Muscle of arm (tissue), 1 donor: ENCODE measurements at regions not wholly inside any gene's neighbourhood (a gene's known extent, or its start where the extent isn't known, plus 50 kb on each side); places are given as distances from the start of the nearest gene placed in this dataset.
"Not testable (repeated sequence)": the region's sequence is repeated elsewhere in the genome, so short reads cannot be mapped to it uniquely, and the experiment has no call there.

ENCODE experiments used
- DNase-seq: peaks from one replicate; pipeline ENCODE4 v3.0.0-alpha.2; 2013

GRCh38 chrX:122303761-122304160, 880.3 kb upstream of the GRIA3 start:
- no peak for DNase-seq

GRCh38 chrX:122344816-122345215, 839.3 kb upstream of the GRIA3 start:
- no peak for DNase-seq

DNA sequence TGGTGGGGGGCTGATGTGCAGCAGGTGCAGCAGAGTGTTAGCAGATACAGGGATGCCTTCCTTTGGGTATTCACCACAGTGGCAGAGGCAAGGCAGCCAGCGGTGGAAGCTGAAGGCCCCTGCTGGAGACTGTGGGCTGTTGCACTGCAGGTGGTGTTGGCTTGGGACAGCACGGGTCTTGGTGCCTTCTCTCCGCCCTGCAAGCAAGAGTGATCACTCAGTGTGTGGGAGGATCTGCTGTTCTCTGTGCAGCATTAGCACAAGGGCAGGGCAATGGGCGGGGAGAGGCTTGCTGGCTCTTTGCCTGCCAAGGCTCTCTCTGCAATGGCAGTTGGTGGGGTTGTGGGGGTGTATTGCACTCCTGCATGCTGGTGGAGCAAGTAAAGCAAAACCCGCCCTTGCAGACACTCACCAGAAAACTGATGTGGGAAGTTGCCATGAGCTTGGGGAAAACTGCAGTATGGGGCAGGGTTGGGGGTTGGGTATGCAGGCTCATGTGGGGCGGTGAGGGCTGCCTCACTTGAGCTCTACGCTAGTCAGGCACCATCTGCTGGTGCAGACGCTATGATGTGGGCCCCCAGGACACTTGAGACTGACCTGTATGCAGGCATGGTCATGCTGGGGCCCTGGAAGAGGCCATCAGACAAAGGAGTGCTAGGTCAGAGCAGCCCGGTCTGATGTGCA, 820.8 kb upstream of the GRIA3 start:
- DNase-seq: no peak

DNA sequence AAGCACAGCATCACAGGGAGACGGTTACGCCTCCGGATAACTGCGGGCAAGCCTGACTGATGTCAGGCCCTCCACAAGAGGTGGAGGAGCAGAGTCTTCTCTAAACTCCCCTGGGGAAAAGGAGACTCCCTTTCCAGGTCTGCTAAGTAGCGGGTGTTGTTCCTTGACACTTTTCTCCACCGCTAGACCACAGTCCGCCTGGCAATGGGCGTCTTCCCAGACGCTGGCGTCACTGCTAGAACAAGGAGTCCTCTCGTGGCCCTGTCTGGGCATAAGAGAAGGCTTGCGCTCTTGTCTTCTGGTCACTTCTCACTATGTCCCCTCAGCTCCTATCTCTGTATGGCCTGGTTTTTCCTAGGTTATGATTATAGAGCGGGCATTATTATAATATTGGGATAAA, 808.5 kb upstream of the GRIA3 start:
- not testable (repeated sequence) for DNase-seq

DNA sequence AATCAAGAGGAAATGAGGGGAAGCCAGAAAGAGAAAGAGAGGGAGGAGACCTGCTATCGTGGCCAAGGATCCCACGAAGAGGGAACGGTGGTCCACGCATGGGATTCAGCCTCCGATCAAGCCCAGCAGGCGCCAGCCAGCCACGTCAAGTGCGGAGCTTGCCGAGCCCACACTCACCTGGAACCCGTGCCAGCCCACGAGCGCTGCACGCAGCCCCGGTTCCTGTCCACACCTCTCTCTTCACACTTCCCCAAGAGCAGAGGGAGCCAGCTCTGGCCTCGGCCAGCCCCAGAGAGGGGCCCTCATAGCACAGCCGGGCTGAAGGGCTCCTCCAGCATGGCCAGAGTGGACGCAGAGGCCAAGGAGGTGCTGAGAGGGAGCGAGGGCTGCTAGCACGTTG, 795.1 kb upstream of the GRIA3 start:
- DNase-seq: no peak

- no peak for DNase-seq
Measured at GRCh38 chrX:122418758-122419157, 765.3 kb upstream of the GRIA3 start.

DNA sequence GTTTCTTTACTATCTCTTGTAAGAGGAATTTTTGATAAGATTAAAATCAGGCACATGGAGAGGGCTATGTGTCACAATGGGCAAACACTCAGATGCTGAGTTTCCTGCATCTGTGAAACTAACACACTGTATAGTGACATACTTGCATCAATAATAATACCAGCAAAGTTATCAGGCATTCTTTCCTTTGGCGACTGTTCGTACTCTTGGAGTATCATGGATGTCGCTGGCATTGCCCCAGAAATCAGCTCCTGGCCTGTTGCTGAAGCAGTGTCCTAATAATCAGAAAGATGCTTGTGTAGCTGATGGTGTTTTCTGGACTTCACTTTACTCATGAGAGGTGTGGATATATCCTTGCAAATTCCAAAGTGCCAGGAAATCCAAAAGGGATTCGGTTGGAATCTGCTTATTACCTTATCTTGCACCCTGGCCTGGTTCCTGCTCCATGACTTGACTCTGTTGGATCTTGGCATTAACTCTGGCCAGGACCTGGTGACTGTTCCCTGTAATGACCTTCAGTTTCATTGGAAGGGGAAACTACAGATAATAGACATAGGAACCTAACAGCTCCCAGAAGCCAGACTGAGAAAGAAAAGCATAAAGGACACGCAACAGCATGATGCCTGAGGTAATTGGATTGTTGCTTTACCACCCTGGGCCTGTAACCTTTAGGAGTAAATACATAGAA, 762.5 kb upstream of the GRIA3 start:
- DNase-seq: no peak

DNA sequence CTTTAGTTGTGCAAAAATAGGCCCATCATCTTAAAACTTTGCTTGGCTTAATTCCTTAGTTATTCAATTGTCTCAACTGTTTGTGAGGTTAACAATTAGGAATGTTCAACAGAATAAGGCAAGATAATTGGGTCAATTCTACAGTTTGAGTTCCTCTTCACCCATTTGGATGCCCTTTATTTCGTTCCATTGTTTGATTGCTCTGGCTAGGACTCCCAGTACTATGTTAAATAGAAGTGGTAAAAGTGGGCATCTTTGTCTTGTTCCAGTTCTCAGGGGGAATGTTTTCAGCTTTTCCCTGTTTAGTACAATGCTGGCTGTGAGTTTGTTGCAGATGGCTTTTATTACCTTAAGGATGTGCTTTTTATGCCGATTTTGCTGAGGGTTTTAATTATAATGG, 761.5 kb upstream of the GRIA3 start:
- DNase-seq: no peak

DNA sequence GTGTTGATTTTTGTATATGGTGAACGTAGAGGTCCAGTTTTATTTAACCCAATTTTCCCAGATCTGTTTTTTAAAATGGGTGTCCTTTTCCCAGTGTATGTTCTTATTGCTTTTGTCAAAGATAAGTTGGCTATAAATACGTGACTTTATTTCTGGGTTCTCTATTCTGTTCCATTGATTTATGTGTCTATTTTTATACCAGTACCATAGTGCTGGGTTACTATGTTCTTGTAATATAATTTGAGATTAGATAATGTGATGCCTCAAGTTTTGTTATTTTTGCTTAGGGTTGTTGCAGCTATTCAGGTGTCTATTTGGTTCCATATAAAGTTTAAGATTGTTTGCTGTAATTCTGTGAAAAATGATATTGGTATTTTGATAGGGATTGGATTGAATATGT, 749.1 kb upstream of the GRIA3 start:
- DNase-seq: no peak

DNA sequence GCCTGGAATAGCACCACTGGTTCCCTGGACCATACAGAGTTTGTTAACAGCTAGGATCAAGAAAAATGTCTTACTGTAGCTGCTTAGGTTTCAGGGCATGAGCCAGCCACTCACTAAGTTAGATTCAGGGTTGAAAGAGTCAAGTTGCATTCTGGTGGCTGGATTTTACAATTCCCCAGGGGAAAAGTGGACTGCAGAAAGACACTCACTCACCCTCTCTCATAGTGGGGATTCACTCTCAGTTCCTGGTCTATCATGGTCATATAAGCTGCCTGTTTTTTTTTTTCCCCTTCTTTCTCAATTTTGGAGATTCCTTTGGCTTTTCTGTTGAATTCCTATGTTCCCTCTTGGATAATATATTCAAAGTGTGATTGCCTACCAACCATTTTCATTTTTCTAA, 744.2 kb upstream of the GRIA3 start:
- DNase-seq: no peak

- no peak for DNase-seq
Measured at GRCh38 chrX:122440832-122441231, 743.2 kb upstream of the GRIA3 start.

GRCh38 chrX:122441451-122441850, 742.6 kb upstream of the GRIA3 start:
- no peak for DNase-seq

DNA sequence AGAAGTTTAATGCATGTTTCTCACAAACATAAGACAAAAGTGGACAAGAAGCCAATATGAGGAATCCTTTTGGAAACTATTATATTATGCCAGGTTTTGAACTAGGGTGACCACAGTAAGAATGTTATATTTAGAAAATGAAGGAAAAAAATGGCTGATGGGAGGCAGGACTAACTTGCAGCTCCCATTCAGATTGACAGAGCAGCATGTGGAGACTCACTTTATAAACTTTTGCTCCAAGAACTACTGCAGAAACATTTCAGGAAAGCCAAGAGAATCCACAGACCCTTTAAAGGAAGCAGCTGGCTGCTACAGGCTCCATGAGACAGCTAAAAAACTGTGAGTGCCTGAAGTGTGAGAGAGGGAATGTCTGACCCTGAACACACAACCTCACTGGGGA, 738.6 kb upstream of the GRIA3 start:
- peak; percentile 35 for DNase-seq

DNA sequence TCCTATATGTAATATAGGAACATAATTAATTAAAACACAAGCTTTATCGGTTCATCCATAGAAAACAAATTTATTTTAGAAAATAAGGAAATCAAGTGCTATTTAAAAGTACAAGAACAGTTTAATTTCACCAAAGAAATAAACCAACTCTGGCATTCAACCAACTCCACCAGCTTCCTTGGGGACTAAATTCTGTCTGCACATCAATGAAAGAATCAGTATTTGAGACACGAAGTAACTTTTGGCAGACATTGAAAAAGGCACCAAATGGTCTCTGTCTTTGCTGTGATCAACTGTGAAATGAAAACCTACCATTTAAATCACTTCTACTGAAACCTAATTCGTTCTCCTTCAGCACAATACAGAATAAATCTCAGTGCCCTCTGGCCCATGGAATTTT, 719.7 kb upstream of the GRIA3 start:
- DNase-seq: no peak

GRCh38 chrX:122475306-122475705, 708.8 kb upstream of the GRIA3 start:
- no peak for DNase-seq

DNA sequence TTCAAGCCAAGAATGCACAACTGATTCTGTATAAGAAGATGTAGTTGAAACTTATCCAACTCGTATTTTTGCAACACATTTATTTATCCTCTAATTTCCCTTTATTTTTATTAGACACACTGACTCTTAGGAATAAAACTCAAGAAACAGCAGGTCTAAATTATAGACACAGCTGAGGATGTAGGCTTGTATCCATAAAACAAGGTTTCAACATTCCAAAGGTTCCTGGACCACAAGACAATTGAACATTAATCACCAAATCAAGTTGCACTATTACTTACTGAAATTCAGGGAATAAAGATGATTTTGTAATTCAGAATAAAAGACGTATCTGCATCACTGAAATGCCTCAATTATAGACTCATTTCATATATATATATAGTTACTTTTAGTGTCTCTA, 683.5 kb upstream of the GRIA3 start:
- DNase-seq: no peak

DNA sequence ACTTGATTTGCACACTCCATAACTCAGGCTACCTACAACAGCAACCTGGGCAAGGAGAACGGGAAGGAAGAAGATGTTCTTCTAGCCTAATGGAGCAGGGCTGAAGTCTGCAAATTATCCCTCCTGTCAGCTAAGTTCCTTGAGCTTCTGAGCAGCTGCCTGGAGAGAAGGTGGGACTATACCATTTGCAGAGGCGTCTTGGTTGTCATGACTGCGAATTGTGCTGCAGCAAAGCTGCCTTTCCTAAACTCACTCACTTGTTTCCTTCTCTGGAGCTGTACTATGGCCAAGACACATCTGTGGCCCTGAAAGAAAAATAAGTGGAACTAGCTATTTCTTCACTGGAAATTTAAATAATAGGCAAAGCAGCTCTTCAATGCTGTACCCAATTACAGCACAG, 682.4 kb upstream of the GRIA3 start:
- DNase-seq: no peak

DNA sequence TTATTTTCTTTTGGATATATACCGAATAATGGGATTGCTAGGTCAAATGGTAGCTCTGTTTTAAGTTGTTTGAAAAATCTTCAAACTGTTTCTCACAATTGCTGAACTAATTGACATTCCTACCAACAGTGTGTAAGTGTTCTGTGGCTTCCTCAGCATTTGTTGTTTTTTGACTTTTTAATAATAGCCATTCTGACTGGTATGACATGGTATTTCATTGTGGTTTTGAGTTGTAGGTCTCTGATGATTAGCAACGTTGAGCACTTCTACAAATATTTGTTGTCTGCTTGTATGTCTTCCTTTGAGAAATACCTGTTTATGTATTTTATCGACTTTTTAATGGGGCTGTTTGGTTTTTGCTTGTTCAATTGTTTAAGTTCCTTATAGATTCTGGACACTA, 680.1 kb upstream of the GRIA3 start:
- no peak for DNase-seq

DNA sequence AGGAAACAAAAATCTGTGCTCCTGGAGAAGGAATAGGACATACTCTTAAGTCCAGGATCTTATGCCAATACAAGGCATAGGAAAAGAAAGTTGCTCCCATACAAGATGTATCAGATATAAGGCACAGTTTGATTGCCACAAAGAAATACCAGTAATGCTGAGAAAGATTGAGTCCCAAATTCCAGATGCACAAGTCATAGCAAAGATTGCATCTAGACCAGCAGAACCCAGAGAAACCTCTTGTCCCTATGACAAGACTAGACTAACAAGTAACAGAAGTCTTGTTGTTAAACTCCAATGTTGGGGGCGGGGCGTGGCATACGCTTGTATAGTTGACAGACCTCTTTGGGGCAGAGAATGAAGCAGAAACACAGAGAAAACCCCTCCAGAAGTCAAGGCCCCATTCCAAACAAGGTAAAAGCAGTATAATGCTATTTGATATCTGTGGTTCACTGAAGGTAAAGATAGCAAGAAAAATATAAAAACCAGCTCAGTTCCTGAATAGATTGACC, 671.5 kb upstream of the GRIA3 start:
- no peak for DNase-seq

DNA sequence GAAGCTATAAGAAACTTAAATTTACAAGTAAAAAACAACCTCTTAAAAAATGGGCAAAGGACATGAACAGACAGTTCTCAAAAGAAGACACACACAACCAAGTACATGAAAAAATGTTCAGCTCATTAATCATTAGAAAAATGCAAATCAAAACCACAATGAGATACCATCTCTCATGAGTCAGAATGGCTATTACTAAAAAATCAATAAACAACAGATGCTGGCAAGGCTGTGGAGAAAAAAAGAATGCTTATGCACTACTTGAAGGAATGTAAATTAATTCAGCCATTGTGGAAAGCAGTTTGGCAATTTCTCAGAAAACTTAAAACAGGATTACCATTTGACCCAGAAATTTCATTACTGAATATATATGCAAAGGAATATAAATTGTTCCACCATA, 666.3 kb upstream of the GRIA3 start:
- DNase-seq: no peak

DNA sequence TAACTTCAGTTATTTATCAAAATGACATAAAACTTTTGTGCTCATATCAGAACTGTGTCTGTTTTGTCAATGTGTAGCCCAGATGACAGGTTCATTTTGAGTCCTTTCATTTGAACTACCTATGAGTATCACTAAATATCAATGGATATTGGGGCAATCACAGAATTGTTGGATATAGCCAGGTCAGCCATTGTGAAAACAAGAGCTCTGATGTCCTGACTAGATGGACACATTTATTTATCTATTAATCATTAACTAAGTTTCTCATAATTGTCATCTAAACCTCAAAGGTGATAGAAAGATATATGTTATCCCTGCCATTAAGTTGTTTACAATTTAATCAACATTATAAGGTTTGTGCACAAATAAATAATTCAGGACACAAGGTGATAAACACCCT, 638.3 kb upstream of the GRIA3 start:
- no peak for DNase-seq

GRCh38 chrX:122546269-122546668, 637.8 kb upstream of the GRIA3 start:
- no peak for DNase-seq

GRCh38 chrX:122552286-122552800, 631.7 kb upstream of the GRIA3 start:
- no peak for DNase-seq

DNA sequence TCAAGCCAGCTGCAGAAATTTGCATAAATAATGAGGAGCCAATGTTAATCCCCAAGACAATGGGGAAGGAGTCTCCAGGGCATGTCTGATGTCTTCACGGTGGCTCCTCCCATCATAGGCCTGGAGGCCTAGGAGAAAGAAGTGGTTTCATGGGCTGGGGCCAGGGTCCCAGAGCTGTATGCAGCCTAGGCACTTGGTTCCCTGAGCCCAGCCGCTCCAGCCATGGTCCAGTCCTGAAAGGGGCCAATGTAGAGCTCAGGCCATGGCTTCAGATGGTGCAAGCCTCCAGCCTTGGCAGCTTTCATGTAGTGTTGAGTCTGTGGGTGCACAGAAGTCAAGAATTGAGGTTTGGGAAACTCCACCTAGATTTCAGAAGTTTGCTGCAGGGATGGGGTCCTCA, 628.2 kb upstream of the GRIA3 start:
- DNase-seq: no peak
